GM23248 (cell line): ENCODE measurements at regions not wholly inside any gene's neighbourhood (a gene's known extent, or its start where the extent isn't known, plus 50 kb on each side); places are given as distances from the start of the nearest gene placed in this dataset.

Source experiments
- DNase-seq: peaks from one replicate; pipeline ENCODE4 v3.0.0-alpha.2; 2015
- H2AFZ ChIP-seq: fragments of 200-600 bp; sonication (generic); 2 replicates; pipeline ENCODE4 v1.6.1; 2016; ENCODE audit warnings: antibody characterized with exemption
- H3F3A ChIP-seq: fragments of 200-600 bp; sonication (generic); 2 replicates; pipeline ENCODE4 v1.6.1; 2016; ENCODE audit warnings: mild to moderate bottlenecking, antibody characterized with exemption, mixed run types; ENCODE audit not compliant: insufficient read depth
- H3K27ac ChIP-seq: fragments of 200-600 bp; sonication (generic); 2 replicates; pipeline ENCODE4 v1.5.1; 2016; ENCODE audit warnings: mild to moderate bottlenecking
- H3K27me3 ChIP-seq: fragments of 200-600 bp; sonication (generic); replicated peaks from 2 replicates; pipeline ENCODE4 v1.6.1; 2016; ENCODE audit warnings: mild to moderate bottlenecking; ENCODE audit not compliant: insufficient read depth
- H3K36me3 ChIP-seq: fragments of 200-600 bp; sonication (generic); 2 replicates; pipeline ENCODE4 v1.6.1; 2016; ENCODE audit warnings: low read depth, mild to moderate bottlenecking
- H3K4me1 ChIP-seq: fragments of 200-600 bp; sonication (generic); 2 replicates; pipeline ENCODE4 v1.6.1; 2016; ENCODE audit warnings: mild to moderate bottlenecking; ENCODE audit not compliant: insufficient read depth
- H3K4me2 ChIP-seq: fragments of 200-600 bp; sonication (generic); one replicate; pipeline ENCODE4 v1.6.1; 2016; ENCODE audit warnings: mild to moderate bottlenecking; ENCODE audit not compliant: unreplicated experiment
- H3K4me3 ChIP-seq: fragments of 200-600 bp; sonication (generic); 2 replicates; pipeline ENCODE4 v1.5.1; 2016; ENCODE audit warnings: mild to moderate bottlenecking
- H3K79me2 ChIP-seq: fragments of 200-600 bp; sonication (generic); 2 replicates; pipeline ENCODE4 v1.6.1; 2016; ENCODE audit warnings: mild to moderate bottlenecking; ENCODE audit not compliant: insufficient read depth
- H3K9ac ChIP-seq: fragments of 200-600 bp; sonication (generic); 2 replicates; pipeline ENCODE4 v1.6.1; 2016; ENCODE audit warnings: mild to moderate bottlenecking
- H3K9me2 ChIP-seq: fragments of 200-600 bp; sonication (generic); 2 replicates; pipeline ENCODE4 v1.6.1; 2016; ENCODE audit warnings: mixed run types, mild to moderate bottlenecking, moderate library complexity; ENCODE audit not compliant: insufficient read depth
- H3K9me3 ChIP-seq: fragments of 200-600 bp; sonication (generic); one replicate; pipeline ENCODE4 v1.6.1; 2017; ENCODE audit warnings: low read depth
- H4K20me1 ChIP-seq: fragments of 200-600 bp; sonication (generic); 2 replicates; pipeline ENCODE4 v1.6.0; 2016; ENCODE audit not compliant: insufficient read depth
- EZH2 ChIP-seq: fragments of 200-600 bp; sonication (generic); IDR thresholded peaks from 2 replicates; pipeline ENCODE4 v1.6.1; 2018; ENCODE audit warnings: antibody characterized with exemption, mild to moderate bottlenecking; ENCODE audit not compliant: insufficient read depth, poor library complexity, severe bottlenecking
- EZH2phosphoT487 ChIP-seq: fragments of 200-600 bp; sonication (generic); IDR thresholded peaks from 2 replicates; pipeline ENCODE4 v1.6.1; 2018; ENCODE audit warnings: antibody characterized with exemption, moderate library complexity, mild to moderate bottlenecking, low read depth; ENCODE audit not compliant: insufficient read depth
- WGBS, 2 experiments: methylation state at CpG; one replicate each; pipeline ENCODE4 v1.1.6; 2015 to 2017; ENCODE audit warnings: low lambda C conversion rate in 2 of 2, low coverage in 1 of 2; ENCODE audit errors: missing lambda C conversion rate in 2 of 2; 5-methylcytosine and 5-hydroxymethylcytosine counted together
- in situ Hi-C: fragments of 300-500 bp; cut with MboI; formaldehyde crosslinking; loops from 2 replicates; pipeline ENCODE4 v1.15.0; 2020

- H4K20me1 ChIP-seq, result no peaks in the 10 kb centered on the region
- H3K4me3 ChIP-seq, result no peak overlapping the region
- no peak overlapping the region for H2AFZ ChIP-seq
- WGBS, 2 experiments, result 77 to 81% methylated on average over 24 of the region's 24 CpGs
- no peak overlapping the region for H3K4me2 ChIP-seq
- H3K9ac ChIP-seq, result no peak overlapping the region
- H3K4me1 ChIP-seq, result no peaks in the 10 kb centered on the region
- DNase-seq, result no peak
- in situ Hi-C loops, result no loop called here
- no peaks in the 10 kb centered on the region for H3K36me3 ChIP-seq
- no peaks in the 10 kb centered on the region for H3K79me2 ChIP-seq
- H3K9me3 ChIP-seq, result no peaks in the 10 kb centered on the region
- TF ChIP-seq EZH2 (no peak), EZH2phosphoT487 (no peak)
- no peaks in the 10 kb centered on the region for H3F3A ChIP-seq
- peaks cover 24% of the 10 kb centered on the region for H3K27me3 ChIP-seq
- no peaks in the 10 kb centered on the region for H3K9me2 ChIP-seq
- H3K27ac ChIP-seq, result no peak overlapping the region
Measured at GRCh38 chr9:82088591-82088990, 100.0 kb downstream of the SPATA31D1 start.

- Histone ChIP-seq H3K9me3 (no peaks in the 10 kb centered on the region), H3K36me3 (no peaks in the 10 kb centered on the region), H4K20me1 (no peaks in the 10 kb centered on the region), H2AFZ (no peak overlapping the region), H3K4me2 (no peak overlapping the region), H3K79me2 (no peaks in the 10 kb centered on the region), H3K27me3 (peaks cover 24% of the 10 kb centered on the region), H3K4me1 (no peaks in the 10 kb centered on the region), H3K4me3 (no peak overlapping the region), H3K27ac (no peak overlapping the region), H3K9me2 (no peaks in the 10 kb centered on the region), H3K9ac (no peak overlapping the region), H3F3A (no peaks in the 10 kb centered on the region)
- 48 to 49% methylated on average over 2 of the region's 2 CpGs for WGBS, 2 experiments
- TF ChIP-seq EZH2phosphoT487, result no peak
- TF ChIP-seq EZH2, result no peak
- in situ Hi-C loops, result no loop called here
- DNase-seq, result no peak
Measured at GRCh38 chr9:82090046-82090445, 101.5 kb downstream of the SPATA31D1 start.

GRCh38 chr9:82091100-82091499 is 102.5 kb downstream of the SPATA31D1 start:
- H3F3A ChIP-seq, result no peaks in the 10 kb centered on the region
- no peak overlapping the region for H2AFZ ChIP-seq
- no peak overlapping the region for H3K27ac ChIP-seq
- H3K27me3 ChIP-seq, result peaks cover 24% of the 10 kb centered on the region
- H3K4me3 ChIP-seq, result no peak overlapping the region
- no peak for DNase-seq
- H3K36me3 ChIP-seq, result no peaks in the 10 kb centered on the region
- no peak overlapping the region for H3K9ac ChIP-seq
- 63 to 67% methylated on average over 1 of the region's 1 CpG for WGBS, 2 experiments
- no peaks in the 10 kb centered on the region for H4K20me1 ChIP-seq
- in situ Hi-C loops, result no loop called here
- no peaks in the 10 kb centered on the region for H3K9me2 ChIP-seq
- no peaks in the 10 kb centered on the region for H3K4me1 ChIP-seq
- TF ChIP-seq EZH2 (no peak), EZH2phosphoT487 (no peak)
- H3K79me2 ChIP-seq, result no peaks in the 10 kb centered on the region
- no peaks in the 10 kb centered on the region for H3K9me3 ChIP-seq
- H3K4me2 ChIP-seq, result no peak overlapping the region

- Histone ChIP-seq H3K79me2 (no peaks in the 10 kb centered on the region), H3K4me2 (no peak overlapping the region), H3K36me3 (no peaks in the 10 kb centered on the region), H3K4me1 (no peaks in the 10 kb centered on the region), H3K27ac (no peak overlapping the region), H3K4me3 (no peak overlapping the region), H3K27me3 (peaks cover 23% of the 10 kb centered on the region), H3F3A (no peaks in the 10 kb centered on the region), H3K9me2 (no peaks in the 10 kb centered on the region), H4K20me1 (no peaks in the 10 kb centered on the region), H3K9ac (no peak overlapping the region), H2AFZ (no peak overlapping the region), H3K9me3 (no peaks in the 10 kb centered on the region)
- TF ChIP-seq EZH2, result no peak
- no peak for TF ChIP-seq EZH2phosphoT487
- in situ Hi-C loops, result no loop called here
- 34 to 40% methylated on average over 2 of the region's 2 CpGs for WGBS, 2 experiments
- no peak for DNase-seq
Measured at GRCh38 chr9:82091610-82092009, 103.0 kb downstream of the SPATA31D1 start.

- Histone ChIP-seq H3K4me2 (no peak overlapping the region), H3F3A (no peaks in the 10 kb centered on the region), H3K27ac (no peak overlapping the region), H3K9ac (no peak overlapping the region), H3K27me3 (no peaks in the 10 kb centered on the region), H3K4me3 (no peak overlapping the region), H3K9me2 (no peaks in the 10 kb centered on the region), H3K4me1 (no peaks in the 10 kb centered on the region), H3K9me3 (no peaks in the 10 kb centered on the region), H4K20me1 (no peaks in the 10 kb centered on the region), H3K36me3 (no peaks in the 10 kb centered on the region), H2AFZ (no peak overlapping the region), H3K79me2 (no peaks in the 10 kb centered on the region)
- TF ChIP-seq EZH2, result no peak
- no peak for TF ChIP-seq EZH2phosphoT487
- DNase-seq, result no peak
- in situ Hi-C loops, result no loop called here
- WGBS, 2 experiments, result 44% methylated on average over 1 of the region's 1 CpG
Measured at GRCh38 chr9:82101475-82101874, 112.9 kb downstream of the SPATA31D1 start.
